ENCODE measurements at regions not wholly inside any gene's neighbourhood (a gene's known extent, or its start where the extent isn't known, plus 50 kb on each side); places are given as distances from the start of the nearest gene placed in this dataset.
"Not testable (repeated sequence)": the region's sequence is repeated elsewhere in the genome, so short reads cannot be mapped to it uniquely, and the experiment has no call there.

DNA sequence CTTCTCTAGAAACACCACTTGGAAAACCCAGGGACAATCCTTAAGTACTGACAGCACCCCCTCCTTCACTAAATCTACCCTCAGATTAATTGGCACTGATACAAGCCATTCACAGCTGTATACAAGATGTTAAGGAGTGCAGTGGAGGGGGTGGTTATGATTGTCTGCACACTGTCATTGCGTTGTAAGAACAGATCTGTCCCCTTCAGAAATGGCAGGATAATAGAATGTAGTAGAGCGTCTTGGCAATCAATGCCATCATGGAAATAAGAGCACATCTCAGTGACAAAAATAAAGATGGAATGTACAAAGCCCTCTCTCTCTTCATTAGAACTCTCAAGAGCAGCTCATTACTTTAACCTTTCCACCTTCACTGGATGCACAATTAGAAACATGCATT lies 324.9 kb upstream of the TBX18 start:
- DNase-seq (ENCODE audit: low read depth), result no peak

DNA sequence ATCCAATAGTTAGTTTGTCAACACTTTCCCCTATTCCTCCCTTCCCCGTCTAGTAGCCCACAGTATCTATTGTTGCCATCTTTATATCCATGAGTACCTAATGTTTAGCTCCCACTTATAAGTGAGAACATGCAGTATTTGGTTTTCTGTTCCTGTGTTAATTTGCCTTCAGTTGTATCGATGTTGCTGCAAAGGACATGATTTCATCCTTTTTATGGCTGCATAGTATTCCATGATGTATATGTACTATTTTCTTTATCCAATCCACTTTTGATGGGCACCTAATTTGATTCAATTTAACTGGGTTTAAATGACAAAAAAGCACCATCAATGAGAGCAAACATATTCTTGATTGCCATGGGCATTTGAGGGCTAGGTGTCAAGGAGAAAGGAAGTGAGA lies 321.5 kb upstream of the TBX18 start:
- DNase-seq (ENCODE audit: low read depth), result no peak

DNA sequence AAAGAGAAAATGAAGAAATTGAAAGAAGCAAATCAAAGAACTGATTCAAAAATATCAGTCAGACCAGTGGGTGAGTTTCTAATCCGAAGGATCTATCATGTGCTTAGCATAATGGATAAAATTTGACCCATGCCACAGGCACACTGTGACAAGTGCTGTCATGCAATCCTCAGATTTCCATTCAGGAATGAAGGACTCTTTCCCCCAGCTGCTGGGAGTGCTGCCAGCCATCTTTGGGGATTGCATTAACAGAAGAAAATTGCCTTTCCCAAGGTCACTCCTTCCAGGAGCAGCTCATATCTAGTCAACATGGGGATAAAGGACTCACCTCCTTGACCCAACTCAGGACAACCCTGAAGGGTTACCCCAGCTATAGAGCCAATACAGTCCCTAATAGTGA lies 316.7 kb upstream of the TBX18 start:
- peak; percentile 68 for DNase-seq (ENCODE audit: low read depth)

DNA sequence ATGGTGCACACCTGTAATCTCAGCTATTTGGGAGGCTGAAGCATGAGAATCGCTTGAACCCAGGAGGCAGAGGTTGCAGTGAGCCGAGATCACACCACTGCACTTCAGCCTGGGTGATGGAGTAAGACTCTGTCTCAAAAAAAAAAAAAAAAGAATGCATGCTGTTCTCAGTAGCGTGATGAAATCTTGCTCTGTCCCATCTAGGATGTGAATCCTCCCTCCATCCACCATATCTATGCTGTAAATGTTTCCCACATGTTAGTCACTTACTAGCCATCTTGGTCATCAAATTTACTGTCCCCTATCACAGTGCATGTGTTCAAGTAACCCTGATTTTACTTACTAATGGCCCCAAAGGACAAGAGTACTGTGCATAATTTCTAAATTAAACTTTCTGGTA lies 315.4 kb upstream of the TBX18 start:
- no peak for DNase-seq (ENCODE audit: low read depth)

DNA sequence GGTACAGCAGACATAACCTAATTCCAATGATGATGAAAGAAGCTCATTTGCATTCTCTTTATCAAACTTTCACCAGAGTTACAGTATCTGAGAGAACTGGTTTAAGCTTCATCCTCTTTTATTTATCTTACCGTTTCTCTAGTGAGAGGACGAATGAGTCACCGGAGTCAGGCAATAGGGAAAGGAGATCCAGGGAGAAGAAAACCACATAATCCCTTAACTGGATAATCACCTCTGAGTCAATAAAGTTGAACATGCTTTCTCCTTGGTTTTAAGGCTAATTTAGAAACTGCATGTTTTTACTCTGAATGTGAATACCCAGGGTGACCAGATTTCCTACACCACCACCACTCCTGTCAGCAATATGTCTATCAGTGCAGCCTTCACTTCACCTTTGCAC lies 313.7 kb upstream of the TBX18 start:
- peak; percentile 81 for DNase-seq (ENCODE audit: low read depth)

DNA sequence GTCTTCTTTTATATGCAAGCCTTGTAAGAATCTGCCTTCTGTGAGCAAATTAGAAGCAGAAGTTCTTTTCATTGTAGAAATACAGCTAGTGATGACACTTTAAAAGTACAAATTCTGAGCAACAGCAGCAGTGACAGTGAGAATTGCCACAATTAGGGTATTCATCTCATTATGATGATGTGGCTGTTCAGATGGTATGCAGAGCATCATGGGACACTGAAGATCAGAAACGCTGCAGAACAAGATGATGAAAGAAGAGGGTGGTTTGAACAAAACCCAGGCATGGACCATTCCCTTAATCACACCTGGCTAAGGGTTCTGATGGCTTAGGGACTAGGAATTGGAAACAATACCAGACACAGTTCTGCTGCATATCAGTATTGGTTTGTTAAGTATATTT lies 312.7 kb upstream of the TBX18 start:
- no peak for DNase-seq (ENCODE audit: low read depth)

DNA sequence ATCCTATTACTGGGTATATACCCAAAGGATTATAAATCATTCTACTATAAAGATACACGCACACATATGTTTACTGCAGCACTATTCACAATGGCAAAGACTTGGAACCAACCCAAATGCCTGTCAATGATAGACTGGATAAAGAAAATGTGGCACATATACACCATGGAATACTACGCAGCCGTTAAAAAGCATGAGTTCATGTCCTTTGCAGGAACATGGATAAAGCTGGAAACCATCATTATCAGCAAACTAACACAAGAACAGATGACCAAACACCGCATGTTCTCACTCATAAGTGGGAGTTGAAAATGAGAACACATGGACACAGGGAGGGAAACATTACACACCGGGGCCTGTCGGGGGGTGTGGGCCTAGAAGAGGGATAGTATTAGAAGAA lies 307.4 kb upstream of the TBX18 start:
- not testable (repeated sequence) for DNase-seq (ENCODE audit: low read depth)

DNA sequence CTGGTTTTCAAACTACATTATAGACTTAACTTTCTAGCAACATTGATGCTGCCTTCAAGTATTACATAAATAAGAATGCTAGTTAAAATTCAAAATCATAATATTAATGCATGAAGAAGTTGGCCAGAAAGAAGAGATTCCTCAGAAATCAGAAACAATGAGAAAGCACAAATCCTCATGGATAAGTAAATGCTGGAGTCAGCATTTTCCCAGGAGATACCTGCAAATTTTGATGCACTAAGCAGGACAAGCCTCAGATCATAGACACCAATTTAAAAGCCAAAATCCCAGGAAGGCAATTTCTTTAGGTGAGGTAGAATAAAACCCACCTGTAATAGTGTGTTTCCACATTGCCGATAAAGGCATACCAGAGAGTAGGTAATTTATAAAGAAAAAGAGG lies 305.2 kb upstream of the TBX18 start:
- DNase-seq (ENCODE audit: low read depth), result no peak

DNA sequence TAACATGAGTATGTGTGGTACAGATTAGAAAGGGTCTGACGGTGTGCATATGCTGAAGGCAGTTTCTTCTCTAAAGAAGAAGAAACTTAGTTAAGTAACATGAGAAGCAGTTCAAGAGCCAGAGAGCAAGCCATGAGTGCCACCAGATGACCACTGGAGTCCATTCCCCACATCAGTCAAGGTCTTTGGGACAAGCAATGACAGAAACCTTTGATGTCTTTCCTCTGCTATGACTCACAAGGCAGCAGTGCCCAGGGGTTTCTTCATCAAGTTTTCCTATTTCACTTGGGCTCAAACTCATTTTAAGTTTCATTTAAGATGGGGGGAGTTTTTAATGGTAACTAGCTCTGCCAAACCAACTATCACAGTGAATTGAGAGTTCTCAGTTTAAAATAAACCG lies 303.8 kb upstream of the TBX18 start:
- no peak for DNase-seq (ENCODE audit: low read depth)

DNA sequence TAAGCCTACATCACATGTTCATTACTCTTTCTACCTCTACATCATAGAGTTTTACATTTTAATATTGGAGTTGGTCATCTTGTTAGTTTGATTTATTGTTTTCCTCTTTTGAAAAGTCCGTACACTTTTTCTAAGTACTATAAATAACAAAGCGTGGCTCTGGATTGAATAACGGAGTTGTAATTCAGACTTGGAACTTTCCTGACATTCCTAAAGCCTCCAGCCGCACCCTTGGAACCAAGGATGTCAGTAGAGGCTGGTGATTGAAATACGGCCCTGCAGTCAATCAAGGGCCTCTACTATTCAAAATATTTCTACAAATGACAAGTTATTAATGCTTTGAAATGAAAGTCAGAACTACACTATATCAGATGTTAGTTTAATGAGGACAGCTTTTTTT lies 301.9 kb upstream of the TBX18 start:
- DNase-seq (ENCODE audit: low read depth), result no peak

DNA sequence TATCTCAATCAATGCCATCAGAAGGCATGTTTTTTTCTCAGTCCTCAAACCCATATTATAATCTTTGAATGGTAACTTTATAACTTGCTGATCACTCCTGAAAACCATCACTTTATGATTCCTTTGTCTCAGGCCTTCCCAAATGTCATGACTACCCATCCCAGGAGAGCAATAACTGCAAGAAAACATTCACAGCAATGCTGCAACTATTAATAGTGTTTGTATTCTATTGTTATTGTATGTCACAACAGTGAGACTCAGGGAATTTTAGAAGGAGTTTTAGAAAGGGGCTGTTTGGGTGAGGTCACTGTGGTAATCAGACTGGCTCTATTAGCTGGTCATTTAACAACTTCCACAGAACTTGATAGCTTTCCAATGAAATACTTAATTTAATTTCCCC lies 301.4 kb upstream of the TBX18 start:
- peak; percentile 34 for DNase-seq (ENCODE audit: low read depth)

DNA sequence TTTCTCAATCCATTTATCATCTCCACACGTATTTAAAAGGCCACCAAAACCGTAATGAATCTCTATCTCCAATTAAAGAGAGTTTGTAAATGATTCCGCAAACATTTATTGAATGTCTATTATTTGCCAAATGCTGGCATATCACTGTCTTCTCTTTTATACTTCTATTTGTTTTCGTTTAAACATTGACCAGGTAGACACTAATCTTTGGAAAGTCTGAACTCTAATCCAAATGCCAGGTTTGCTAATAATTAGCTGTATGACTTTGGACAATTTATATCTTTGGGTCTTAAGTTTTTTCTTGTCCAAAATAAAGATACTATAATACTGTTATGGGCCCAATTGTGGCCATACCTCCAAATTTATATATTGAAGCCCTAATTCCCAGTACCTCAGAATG lies 299.2 kb upstream of the TBX18 start:
- DNase-seq (ENCODE audit: low read depth), result no peak

DNA sequence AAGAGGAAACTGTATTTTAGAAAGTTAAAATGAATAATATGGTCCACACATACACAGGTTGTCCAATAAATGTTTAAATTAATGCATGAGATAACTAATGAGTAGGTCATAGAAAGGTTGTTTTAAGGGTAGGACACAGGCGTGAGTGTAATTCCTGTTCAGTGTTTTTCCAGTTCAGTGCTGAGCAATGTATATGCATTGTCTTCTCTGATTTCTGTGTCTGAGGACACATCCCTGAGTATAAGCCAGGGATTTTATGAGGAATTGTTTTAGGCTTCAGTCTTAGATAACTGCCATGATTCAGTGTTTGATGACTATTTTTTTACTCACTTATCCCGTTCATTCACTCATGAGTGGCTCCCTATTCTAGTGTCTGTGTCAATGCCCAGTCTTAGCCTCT lies 298.5 kb upstream of the TBX18 start:
- no peak for DNase-seq (ENCODE audit: low read depth)

DNA sequence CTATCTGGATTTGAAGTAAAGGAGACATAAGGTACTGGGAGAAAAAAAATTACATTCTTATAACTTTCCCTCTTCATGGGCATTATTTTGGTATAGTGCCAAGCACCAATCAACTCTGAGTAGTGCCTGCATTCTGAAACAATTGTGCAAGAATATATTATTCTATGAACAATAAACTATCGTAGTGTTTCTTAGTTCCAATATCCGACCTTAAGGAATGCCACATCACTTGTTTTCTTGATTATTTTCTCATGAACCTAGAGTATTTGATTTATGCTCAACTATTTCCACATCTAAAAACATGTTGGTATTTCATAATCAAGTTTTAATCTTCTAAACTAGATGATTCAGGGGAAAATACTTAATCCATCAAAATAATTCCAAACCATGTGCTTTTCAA lies 294.4 kb upstream of the TBX18 start:
- DNase-seq (ENCODE audit: low read depth), result no peak

DNA sequence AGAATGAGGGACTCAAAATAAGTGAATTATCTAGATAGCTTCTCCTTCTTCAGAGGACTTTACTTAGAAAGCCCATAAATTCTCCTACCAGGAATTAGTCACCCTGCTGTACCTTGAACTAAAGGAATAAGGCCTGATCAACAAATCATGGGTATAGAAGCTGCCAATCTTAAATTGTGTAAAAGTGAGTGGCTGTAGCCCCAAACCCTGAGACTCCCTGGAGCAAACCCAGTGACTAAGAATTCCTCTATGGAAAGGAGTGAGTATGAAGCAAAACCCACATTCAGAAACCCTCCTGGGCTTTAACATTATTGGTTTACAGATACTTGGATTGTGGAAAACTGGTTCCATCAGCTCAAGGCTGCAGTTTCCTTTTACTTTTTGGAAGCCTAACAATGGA lies 285.8 kb upstream of the TBX18 start:
- DNase-seq (ENCODE audit: low read depth), result no peak

DNA sequence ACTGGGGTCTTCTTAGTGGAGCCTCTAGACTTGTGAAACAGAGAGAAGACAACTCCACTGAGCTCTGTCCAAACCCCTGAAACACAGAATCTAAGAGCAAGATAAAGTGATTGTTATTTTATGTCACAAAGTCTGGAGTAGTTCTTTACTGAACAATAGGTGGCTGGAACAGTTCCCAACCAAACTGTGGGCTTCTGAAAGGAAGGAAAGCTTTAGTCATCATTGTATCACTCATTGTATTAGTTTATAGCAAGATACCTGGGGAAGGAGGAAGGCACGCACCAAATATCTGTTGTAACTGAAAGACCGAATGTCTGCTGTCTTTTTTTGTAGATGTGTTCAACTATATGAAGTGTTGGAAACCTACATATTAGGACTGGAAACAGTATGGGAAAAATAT lies 284.9 kb upstream of the TBX18 start:
- DNase-seq (ENCODE audit: low read depth), result no peak

DNA sequence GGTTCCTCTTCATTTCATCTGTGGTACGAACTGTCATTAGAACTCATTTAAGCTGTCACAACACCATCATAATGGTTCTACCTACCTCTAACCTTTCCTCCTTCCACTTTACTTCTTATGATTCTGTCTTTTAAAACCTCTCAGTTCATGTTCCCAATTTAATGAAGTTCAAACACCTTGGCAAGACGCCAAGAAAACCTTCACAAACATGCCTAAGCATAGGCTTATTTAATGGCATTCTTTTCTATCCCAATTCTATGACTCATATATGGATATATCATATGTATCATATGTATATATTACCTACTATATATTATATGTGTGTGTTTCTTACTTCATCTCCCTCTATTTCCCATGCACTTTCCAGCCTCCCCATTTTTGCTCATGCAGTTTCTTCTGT lies 283.4 kb upstream of the TBX18 start:
- no peak for DNase-seq (ENCODE audit: low read depth)

DNA sequence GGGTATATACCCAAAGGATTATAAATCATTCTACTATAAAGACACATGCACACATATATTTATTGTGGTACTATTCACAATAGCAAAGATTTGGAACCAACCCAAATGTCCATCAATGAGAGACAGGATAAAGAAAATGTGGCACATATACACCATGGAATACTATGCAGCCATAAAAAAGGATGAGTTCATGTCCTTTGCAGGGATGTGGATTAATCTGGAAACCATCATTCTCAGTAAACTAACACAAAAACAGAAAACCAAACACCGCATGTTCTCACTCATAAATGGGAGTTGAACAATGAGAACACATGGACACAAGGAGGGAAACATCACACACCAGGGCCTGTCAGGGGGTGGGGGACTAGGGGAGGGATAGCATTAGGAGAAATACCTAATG lies 281.4 kb upstream of the TBX18 start:
- DNase-seq (ENCODE audit: low read depth), result not testable (repeated sequence)

DNA sequence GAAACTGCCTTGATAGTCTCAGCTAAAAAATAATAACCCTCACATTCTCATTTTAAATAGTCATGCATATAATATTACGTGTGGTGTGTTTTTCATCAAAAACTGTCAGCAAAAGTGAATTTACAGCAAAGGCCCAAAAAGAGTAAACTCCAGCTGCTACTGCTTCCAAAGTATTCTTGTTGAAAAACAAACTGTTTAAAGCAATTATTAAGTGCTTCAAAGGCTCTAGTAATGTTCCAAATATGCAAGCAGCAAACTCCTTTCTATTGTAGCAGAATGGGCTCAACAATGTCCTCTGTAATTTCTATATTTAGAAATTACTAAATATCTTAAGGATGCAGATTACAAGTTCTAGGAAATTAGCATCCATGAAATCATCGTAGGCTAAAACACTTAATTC lies 280.0 kb upstream of the TBX18 start:
- DNase-seq (ENCODE audit: low read depth), result peak; percentile 15

DNA sequence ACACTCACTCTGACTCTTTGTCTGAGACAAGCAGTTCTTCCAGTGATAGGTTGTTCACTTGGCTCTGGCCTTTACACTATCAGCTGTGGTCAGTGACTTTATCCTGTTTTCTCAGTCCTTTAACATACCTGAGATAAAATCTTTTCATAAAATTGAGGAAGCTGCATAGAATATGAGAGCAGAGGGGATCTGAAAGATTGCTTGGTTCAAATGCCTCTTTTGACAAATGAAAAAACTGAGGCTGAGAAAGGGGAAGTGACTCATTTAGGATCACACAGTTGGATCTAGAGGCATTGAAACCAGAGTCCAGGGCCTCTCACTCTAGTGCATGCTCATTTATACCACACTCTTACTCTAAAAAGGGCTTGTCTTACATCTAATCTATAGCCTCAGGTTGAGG lies 277.0 kb upstream of the TBX18 start:
- no peak for DNase-seq (ENCODE audit: low read depth)

DNA sequence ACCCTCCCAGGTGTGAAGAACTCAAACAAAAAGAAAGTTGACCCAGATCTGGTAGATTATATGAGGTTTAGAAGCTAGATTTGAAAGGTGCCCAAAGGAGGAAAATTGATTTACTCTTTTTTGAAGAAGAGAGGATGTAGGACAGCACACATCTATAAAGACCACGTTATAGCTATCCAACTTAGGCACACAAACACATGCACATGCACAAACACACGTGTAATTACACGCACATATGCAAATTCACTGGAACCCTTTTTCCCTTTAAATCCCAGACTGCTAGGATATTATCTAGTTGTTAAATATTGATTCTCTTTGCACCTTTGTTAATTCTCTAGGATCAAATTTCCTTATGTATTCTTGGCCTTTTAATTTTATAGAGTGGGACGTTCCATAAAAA lies 272.8 kb upstream of the TBX18 start:
- DNase-seq (ENCODE audit: low read depth), result no peak

DNA sequence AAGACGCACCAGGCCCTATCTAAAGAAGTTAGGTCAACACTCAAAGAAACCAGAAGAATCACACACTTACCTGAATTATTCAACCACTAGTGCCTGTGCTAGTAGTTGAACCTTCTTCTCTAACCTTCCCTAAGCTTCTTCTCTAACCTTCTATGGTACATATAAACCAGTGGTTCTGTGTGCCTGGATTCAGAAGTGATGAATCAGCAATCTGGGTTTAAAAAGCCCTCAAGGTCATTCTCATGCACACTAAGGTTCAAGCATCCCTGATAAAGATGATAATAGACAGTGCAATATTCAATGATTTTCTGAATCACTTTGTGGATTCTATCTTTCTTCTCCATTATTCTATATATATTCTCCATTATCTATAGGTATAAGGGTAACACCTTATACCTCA lies 271.4 kb upstream of the TBX18 start:
- DNase-seq (ENCODE audit: low read depth), result no peak

DNA sequence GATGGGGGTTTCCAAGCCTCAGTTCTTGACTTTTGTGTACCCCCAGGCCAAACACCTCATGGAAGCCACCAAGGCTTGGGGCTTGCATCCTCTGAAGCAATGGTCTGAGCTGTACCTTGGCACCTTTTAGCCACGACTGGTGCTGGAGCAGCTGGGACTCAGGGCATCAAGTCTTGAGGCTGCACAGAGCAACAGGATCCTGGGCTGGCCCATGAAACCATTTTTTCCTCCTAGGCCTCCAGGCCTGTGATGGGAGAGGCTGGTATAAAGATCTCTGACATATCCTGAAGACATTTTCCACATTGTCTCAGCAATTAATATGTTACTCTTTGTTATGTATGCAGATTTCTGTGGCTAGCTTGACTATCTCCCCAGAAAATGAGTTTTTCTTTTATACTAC lies 269.1 kb upstream of the TBX18 start:
- no peak for DNase-seq (ENCODE audit: low read depth)

DNA sequence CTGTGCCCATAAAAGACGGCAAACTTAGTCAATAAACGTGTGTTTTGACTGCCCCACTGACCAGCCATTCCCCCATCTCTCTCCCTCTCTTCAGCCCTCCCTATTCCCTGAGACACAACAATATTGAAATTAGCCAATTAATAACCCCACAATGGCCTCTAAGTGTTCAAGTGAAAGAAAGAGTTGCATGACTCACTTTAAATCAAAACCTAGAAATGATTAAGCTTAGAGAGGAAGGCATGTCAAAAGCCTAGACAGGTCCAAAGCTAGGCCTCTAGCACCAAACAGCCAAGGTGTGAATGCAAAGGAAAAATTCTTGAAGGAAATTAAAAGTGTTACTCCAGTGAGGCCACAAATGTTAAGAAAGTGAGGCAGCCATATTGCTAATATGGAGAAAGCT lies 261.6 kb upstream of the TBX18 start:
- DNase-seq (ENCODE audit: low read depth), result no peak

DNA sequence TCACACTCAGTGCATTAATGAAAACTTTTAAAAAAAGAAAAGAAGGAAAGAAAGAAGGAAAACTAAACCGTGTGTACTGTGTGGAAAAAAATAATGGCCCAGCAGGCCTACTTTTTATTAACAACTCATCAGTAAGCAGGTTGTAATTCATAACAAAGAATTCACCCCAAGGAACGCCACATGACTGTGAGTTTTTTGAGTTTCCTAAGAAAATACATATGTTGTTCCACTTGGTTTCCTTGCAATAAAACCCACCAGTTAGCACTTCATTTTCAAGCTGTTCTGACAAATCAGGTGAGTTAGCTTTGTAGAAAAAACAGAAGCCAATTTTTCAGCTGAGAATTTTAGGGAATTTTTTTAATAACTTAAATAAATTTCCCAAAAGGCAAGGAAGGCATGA lies 259.3 kb upstream of the TBX18 start:
- no peak for DNase-seq (ENCODE audit: low read depth)

All from myocyte (in vitro differentiated cells).